Cardiac fibroblast (primary cell): ENCODE measurements at regions not wholly inside any gene's neighbourhood (a gene's known extent, or its start where the extent isn't known, plus 50 kb on each side); places are given as distances from the start of the nearest gene placed in this dataset.

Experiments
- DNase-seq, 2 donors: peaks; one replicate each; pipeline versions ENCODE4 v3.0.0 to v3.0.0-alpha.2; 2010; ENCODE audit warnings: low read depth in 2 of 2
- H3K4me3 ChIP-seq, 2 donors: replicated peaks in 1 of 2; 1 replicate in 1 of 2; 2 replicates in 1 of 2; pipeline ENCODE4 v1.5.1; 2011; ENCODE audit warnings: low read depth in 2 of 2, low read length in 2 of 2, mild to moderate bottlenecking in 2 of 2, moderate library complexity in 1 of 2
- CTCF ChIP-seq: IDR thresholded peaks from one replicate; pipeline ENCODE4 v1.5.1; 2011; ENCODE audit warnings: low read depth, mild to moderate bottlenecking, low read length, inconsistent platforms

- no peak overlapping the region for H3K4me3 ChIP-seq
- TF ChIP-seq CTCF, result no peak
- DNase-seq, result no peak
These were observed 425.8 kb upstream of the SYT4 start for GRCh38 chr18:43703050-43703449.

DNA sequence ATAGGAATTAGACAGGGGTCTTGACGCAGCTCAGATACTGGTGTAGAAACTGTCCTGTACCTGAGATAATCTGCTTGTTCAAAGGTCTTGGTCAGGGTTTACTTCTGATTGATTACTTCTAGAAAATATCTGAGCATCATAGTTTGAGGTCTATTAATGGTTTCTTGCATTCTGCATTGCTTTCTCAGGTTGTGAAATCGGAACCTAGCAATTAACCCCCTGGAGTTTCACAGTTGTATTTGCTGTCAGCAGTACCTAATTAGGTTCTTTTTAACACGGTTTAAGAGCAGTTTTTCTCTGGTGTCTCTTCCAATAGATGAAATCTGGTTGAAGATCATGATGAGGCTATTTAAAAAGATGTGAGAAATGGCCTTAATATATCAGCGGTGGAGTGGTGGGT, 428.6 kb upstream of the SYT4 start:
- no peak for TF ChIP-seq CTCF
- no peak overlapping the region for H3K4me3 ChIP-seq
- DNase-seq, result no peak

DNA sequence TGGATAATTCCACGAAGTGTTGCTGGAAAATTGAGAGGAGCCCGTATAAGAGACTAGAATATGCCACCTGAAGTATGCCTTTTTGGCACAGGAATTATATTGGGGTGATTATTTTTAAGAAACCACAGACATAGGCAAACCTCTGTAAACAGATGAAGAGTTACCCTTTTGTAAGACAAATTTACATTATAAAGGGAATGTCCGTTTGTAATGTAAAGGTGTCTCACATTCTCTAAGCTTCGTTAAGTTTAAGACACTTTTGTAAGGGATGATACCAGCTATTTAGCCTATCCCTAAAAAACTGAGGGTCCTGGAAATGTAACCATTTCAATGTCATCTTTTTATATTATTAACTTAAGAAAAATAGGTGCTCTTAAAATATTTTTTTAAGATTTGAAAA, 432.8 kb upstream of the SYT4 start:
- TF ChIP-seq CTCF, result no peak
- no peak overlapping the region for H3K4me3 ChIP-seq
- DNase-seq, result no peak

DNA sequence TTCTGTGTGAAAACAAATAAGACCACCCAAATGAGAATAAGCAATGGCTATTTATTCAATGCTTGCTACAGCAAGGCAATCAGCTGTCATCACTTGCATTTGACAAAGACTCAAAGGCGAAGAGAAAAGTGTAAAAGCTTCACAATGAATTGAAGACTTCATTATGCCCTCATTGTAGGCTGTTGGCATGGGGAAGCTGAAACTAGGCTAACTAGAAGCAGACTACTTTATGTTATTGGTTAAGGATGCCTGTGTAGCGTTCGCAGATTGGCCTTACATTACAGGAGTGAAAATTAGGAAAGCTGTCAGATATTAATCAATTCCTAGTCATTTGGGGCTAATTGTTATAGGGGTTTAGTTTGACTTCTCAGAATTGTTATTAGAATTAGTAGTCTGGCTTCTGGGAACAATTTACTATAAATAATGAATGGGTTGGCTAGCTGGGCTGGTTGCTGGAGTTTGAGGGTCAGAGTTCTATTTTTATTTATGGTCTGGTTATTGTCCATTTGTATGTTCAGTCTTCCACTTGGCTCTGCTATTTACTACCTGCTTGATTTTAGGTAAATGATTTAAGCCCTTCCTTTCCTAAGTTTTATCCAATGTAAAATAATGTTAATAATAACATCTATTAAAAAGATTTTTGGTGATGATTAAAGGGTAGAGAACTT, 437.2 kb upstream of the SYT4 start:
- DNase-seq, result no peak
- no peak overlapping the region for H3K4me3 ChIP-seq
- no peak for TF ChIP-seq CTCF

- no peak for TF ChIP-seq CTCF
- H3K4me3 ChIP-seq, result no peak overlapping the region
- no peak for DNase-seq
These were observed 442.0 kb upstream of the SYT4 start for GRCh38 chr18:43719267-43719795.

DNA sequence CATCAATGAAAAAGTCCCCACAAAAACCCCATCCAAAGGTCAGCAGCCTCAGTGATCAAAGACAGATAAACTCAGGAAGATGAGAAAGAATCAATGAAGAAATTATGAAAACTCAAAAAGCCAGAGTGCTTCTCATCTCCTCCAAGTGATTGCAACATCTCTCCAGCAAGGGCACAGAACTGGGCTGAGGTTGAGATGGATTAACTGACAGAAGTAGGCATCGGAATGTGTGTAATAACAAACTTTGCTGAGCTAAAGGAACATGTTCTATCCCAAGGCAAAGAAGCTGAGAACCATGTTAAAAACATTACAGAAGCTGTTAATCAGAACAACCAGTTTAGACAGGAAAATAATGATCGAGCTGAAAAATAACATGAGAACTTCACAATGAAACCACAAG, 442.8 kb upstream of the SYT4 start:
- TF ChIP-seq CTCF, result no peak
- no peak overlapping the region for H3K4me3 ChIP-seq
- peak in 1 of 2 donors; percentile 2 for DNase-seq

- TF ChIP-seq CTCF, result no peak
- DNase-seq, result no peak
- no peak overlapping the region for H3K4me3 ChIP-seq
These were observed 458.3 kb upstream of the SYT4 start for GRCh38 chr18:43735570-43735969.
